ENCODE measurements at regions not wholly inside any gene's neighbourhood (a gene's known extent, or its start where the extent isn't known, plus 50 kb on each side); places are given as distances from the start of the nearest gene placed in this dataset. TPM values are rescaled to one million over a fixed set of nuclear protein-coding genes. Genes with fewer than 3 reads are reported as not detected.
"Not testable (repeated sequence)": the region's sequence is repeated elsewhere in the genome, so short reads cannot be mapped to it uniquely, and the experiment has no call there.

- not testable (repeated sequence) for DNase-seq
Observed at GRCh38 chr20:54725266-54725665, 249.9 kb downstream of the DOK5 start.

- DNase-seq = no peak
Observed at GRCh38 chr20:54723723-54724122, 248.3 kb downstream of the DOK5 start.

- DNase-seq = no peak
Observed at GRCh38 chr20:54717983-54718382, 242.6 kb downstream of the DOK5 start.

GRCh38 chr20:54716790-54717189, 241.4 kb downstream of the DOK5 start:
- no peak for DNase-seq

- DNase-seq = no peak
Observed at GRCh38 chr20:54716174-54716747, 240.9 kb downstream of the DOK5 start.

GRCh38 chr20:54714817-54715216, 239.4 kb downstream of the DOK5 start:
- DNase-seq = no peak

GRCh38 chr20:54713727-54714126, 238.3 kb downstream of the DOK5 start:
- DNase-seq = no peak

GRCh38 chr20:54711071-54711470, 235.7 kb downstream of the DOK5 start:
- no peak for DNase-seq

- no peak for DNase-seq
Observed at GRCh38 chr20:54710341-54710740, 234.9 kb downstream of the DOK5 start.

GRCh38 chr20:54708229-54708628, 232.8 kb downstream of the DOK5 start:
- DNase-seq = no peak

- DNase-seq = no peak
Observed at GRCh38 chr20:54707801-54708200, 232.4 kb downstream of the DOK5 start.

GRCh38 chr20:54706581-54706980, 231.2 kb downstream of the DOK5 start:
- no peak for DNase-seq

GRCh38 chr20:54704032-54704635, 228.7 kb downstream of the DOK5 start:
- no peak for DNase-seq

Small RNA genes lying in the stretch of these regions (small RNA-seq; reads per million reads assigned to genes)
- not detected for gene RNU4ATAC7P

All from occipital lobe (tissue), 2 donors.